ENCODE measurements at regions not wholly inside any gene's neighbourhood (a gene's known extent, or its start where the extent isn't known, plus 50 kb on each side); places are given as distances from the start of the nearest gene placed in this dataset.

DNA sequence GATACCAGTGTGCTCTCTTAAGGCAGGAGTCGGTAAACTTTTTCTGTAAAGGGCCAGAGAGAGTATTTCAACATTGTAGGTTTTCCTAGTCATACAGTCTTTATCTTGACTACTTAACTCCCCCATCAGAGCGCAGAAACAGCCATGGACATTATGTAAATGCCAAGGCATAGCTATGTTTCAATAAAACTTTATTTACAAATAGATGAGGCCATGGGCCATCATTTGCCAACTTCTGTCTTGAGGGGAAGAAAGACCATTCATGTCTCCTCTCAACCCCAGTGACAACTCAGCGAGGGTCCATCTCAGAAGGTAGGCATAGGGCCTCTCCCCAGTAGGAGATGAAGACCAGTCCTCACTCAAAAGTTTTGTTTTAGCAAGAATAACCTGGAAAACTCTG, 301.3 kb downstream of the FBXW7 start:
- no peak for DNase-seq

GRCh38 chr4:152232271-152232670, 303.6 kb downstream of the FBXW7 start:
- DNase-seq = no peak

- peak; percentile 23 for DNase-seq
Observed at GRCh38 chr4:152229782-152230289, 306.1 kb downstream of the FBXW7 start.

DNA sequence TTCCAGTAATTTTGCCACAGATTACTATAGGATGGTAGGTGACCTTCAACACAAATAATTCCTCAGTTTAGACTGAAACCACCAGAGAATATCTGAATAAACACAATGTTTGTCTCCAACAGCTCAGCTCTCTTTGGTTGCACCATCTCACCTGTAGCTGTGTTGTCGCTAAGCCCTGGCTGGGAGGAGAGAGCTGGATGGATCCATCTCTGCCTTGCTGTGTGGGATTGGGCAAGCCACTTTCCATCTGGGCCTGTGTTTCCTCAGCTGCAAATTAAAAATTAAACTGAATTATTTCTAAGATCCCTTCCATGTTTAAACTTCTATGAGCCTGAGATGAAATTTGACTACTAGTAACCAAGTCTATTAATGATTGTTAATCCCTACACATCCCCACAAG, 310.2 kb downstream of the FBXW7 start:
- DNase-seq = peak; percentile 11

- DNase-seq = no peak
Observed at GRCh38 chr4:152224721-152225420, 311.0 kb downstream of the FBXW7 start.

DNA sequence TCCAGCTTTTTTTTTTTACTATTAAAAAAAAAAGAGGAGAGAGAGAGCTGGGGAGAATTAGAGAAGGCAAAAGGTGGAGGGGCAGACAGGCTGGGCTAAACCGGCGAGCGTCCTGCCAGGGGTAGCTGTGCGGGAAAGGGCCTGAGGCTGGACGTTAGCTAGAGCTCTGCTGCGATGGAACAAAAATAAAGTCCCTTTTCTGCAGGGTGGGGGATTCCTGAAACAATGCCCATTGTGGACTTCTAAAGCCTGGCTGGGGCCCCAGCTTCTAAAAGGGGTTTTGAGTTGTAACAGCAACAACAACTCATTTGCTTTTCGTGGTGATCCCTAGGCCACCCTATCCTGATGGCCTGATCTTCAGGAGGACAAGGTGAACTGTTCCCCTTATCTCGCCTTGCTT, 311.7 kb downstream of the FBXW7 start:
- no peak for DNase-seq

DNA sequence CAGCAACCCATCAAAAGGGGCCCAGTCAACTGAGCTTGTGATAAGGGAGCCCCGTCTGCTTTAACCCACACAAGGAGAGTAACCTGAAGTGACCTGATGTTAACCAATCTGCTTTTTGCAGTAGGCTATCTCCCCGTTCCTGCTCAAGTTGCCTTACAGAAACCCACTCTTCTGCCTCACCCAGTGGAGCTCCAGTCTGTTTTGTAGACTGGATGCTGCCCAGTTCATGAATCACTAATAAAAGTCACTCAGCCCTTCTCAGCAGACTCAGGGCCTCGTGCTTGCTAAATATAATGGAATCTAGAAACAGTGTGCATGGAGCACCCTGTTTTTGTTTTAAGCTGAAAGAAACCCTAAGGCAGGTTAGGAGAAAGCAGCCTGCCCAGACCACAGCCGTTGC, 312.3 kb downstream of the FBXW7 start:
- no peak for DNase-seq

GRCh38 chr4:152221816-152222516, 313.9 kb downstream of the FBXW7 start:
- DNase-seq = no peak

- no peak for DNase-seq
Observed at GRCh38 chr4:152220201-152220666, 315.7 kb downstream of the FBXW7 start.

- no peak for DNase-seq
Observed at GRCh38 chr4:152218576-152218975, 317.3 kb downstream of the FBXW7 start.

- no peak for DNase-seq
Observed at GRCh38 chr4:152217896-152218295, 318.0 kb downstream of the FBXW7 start.

- no peak for DNase-seq
Observed at GRCh38 chr4:152211936-152212653, 323.8 kb downstream of the FBXW7 start.

- DNase-seq = no peak
Observed at GRCh38 chr4:152209772-152210493, 326.0 kb downstream of the FBXW7 start.

GRCh38 chr4:152207378-152207720, 328.5 kb downstream of the FBXW7 start:
- no peak for DNase-seq

DNA sequence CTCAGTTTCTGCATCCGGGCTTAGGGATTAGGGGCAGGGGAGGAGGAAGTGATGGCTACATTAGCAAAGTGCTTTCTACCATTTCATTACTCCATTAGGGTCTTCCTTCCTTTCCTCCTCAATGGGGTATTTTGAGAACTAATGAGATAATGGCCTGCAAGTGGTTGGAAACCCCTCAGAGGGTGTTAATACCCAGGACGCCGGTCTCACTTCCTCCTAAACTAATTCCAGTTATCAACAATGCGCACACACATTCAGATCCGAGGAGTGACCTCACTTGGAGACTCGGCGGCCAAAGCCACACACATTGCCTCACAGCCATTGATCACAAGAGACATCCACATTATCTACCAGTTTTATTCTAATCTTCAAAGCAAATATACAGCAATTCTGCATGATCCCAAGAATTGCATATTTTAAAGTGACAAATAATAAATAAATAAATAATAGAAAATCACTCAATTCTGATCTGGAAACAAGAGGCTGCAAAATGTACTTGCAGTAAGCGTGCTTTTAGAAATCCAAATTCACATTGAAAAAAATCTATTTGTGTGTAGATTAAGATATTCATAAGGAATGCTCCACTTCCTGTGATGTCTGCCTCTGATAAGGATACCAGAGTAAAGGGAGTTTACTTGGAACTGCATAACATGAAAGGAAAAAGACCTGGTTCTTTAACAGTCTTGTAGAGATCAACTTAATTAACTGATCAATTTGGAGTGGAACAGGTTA, 329.1 kb downstream of the FBXW7 start:
- DNase-seq = no peak

DNA sequence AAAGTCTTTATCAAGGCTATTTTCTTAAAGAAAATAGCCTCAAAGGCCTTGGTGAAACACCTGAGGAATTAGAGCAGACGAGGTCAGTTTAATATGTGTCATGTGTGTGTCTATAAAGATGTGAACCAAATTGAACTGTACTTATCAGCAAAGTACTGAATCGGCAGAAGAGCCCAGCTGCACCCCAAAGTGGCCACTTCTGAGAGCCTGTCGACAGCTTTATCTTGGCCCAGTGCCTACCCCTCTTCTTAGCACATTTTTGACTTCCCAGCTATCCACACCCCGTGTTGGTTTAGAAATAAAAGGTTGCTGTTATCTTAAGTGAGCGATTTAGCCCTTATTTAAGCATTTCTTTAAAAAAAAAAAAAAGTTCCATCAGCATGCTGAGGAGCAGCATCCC, 329.7 kb downstream of the FBXW7 start:
- no peak for DNase-seq

DNA sequence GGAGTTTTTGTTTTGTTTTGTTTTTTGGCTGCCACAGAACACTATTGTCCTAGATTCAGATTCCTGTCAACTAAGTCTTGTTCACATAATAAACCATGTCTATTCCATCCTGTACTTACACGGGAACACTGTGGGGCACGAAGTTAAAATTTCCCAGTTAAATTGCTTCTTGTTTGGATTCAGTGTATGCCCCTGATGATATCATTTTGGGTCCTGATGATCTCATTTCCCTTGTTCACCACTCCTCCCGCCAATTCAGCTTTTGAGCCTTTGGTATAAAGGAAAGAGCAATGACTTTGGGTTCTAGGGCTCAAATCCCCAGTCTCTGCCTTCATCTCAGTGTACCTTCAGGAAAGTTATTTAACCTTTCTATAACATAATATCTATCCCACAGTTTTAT, 333.5 kb downstream of the FBXW7 start:
- no peak for DNase-seq

DNA sequence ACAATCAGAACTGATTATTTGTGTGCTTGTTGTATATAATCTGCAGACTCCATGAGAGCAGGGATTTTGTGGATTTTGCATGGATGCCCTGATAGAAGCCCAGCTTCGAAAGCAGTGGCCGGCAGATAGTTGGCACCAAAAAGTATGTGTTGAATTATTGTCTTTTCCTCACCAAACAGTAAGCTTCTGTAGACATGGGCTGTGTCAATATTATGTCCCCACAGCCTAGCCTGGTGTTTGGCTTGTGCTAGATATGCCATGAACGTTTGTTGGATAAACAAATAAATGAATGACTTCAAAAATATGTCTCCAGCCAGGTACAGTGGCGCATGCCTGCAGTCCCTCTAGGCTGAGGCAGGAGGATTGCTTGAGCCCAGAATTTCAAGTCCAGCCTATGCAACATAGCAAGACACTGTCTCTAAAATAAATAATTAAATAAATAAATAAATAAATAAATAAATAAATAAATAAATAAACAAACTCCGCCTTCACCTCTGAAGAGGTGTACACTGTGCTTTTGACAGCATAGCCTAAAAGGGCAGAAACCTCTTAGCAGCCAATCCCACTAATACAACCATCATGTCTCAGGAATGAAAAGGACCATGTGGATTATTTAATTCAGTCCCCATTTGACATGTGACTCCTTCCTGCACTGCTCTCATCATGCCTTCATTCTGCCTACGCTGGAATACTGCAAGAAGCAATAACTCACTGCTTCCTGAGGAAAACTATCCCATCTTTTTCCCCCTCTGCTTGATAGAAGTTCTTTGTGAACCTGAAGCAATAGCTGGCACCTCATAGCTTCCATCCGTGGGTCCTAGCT, 335.2 kb downstream of the FBXW7 start:
- peak; percentile 60 for DNase-seq

GRCh38 chr4:152197211-152197610, 338.7 kb downstream of the FBXW7 start:
- DNase-seq = no peak

- DNase-seq = no peak
Observed at GRCh38 chr4:152195888-152196287, 340.0 kb downstream of the FBXW7 start.

DNA sequence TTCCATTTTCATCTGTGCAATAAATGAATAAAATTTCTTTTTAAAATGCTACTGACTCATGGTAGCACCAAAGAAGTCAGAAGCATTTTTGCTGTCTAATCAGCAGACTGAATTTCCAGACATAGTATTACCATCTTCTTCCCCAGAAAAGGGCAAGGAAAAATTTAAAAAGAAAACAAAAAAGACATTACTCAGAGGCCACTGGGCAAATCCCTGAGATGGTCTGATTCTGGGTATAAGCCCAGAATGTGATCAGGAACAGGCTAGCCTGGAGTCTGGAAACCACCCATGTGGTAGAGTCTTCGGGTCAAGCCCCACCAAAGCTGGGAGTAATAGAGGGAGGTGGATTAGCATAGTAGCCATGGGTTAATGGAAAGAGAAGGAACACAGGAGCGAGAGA, 342.8 kb downstream of the FBXW7 start:
- DNase-seq = no peak

GRCh38 chr4:152190907-152191306, 345.0 kb downstream of the FBXW7 start:
- DNase-seq = no peak
